Stimulated activated CD4-positive, alpha-beta T cell treated with anti-CD3 and anti-CD28 coated beads, Interleukin-2, amount 100 ng/mL, for 48 hours (primary cell): ENCODE measurements at regions not wholly inside any gene's neighbourhood (a gene's known extent, or its start where the extent isn't known, plus 50 kb on each side); places are given as distances from the start of the nearest gene placed in this dataset.
"Not testable (repeated sequence)": the region's sequence is repeated elsewhere in the genome, so short reads cannot be mapped to it uniquely, and the experiment has no call there.

Experiments
- DNase-seq, 2 donors: peaks; one replicate each; pipeline ENCODE4 v3.0.0-alpha.2; 2020

DNA sequence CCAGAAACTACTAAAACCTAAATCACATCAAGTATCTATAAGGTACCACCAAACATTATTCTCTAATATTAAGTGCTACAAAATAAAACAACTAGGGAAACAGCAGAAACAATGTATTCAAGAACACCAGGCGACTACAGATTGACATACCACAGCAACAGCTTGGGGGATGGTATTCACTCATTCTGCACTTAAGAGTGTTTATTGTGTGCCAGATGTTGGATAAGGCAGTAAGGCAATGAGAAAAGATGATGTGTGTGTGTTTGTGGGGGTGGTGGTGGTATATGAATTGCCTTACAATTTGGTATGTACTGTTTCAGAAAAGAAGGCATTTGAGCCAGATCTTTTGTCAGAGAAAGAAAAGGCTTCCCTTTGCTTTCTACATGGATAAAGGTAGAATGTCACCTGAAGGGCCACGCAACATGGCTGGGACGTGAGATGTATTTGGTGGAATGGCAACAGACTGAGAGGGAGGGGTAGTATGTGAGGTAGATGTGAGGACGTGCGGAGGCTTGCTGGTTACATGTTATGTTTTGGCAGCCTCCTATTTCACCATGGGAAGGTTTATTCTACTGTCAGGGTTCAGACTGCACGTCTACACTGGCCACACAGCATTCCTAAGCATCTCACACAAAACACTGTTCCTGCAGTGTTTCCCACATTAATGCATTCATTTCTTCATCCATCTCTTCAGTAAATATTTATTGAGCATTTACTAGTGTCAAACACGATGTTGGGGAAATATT lies 300.7 kb downstream of the KLF12 start:
- DNase-seq = no peak

GRCh38 chr13:73832825-73833224 lies 301.4 kb downstream of the KLF12 start:
- no peak for DNase-seq

- no peak for DNase-seq
Observed at GRCh38 chr13:73832128-73832588, 302.0 kb downstream of the KLF12 start.

GRCh38 chr13:73829416-73829815 lies 304.8 kb downstream of the KLF12 start:
- DNase-seq = no peak

DNA sequence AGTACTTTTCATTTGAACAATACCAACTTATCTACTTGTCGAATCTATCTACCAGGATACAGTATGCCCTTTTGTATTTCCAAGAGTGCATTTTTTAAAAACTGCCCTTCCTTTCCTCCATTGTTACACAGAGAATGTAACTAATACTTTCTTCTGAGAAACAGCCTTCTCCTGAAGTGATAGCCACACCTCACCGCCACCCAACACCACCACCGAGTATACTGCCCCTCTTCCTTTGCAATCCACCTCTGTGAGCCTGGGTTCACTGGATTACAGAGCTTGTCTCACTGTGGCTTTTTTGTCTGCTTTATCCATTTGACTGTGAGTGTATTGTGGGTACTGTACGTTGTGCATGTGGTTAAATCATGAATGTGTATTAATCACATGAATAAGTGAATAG lies 305.4 kb downstream of the KLF12 start:
- DNase-seq = no peak

GRCh38 chr13:73827434-73827833 lies 306.8 kb downstream of the KLF12 start:
- no peak for DNase-seq

- no peak for DNase-seq
Observed at GRCh38 chr13:73825143-73825542, 309.1 kb downstream of the KLF12 start.

DNA sequence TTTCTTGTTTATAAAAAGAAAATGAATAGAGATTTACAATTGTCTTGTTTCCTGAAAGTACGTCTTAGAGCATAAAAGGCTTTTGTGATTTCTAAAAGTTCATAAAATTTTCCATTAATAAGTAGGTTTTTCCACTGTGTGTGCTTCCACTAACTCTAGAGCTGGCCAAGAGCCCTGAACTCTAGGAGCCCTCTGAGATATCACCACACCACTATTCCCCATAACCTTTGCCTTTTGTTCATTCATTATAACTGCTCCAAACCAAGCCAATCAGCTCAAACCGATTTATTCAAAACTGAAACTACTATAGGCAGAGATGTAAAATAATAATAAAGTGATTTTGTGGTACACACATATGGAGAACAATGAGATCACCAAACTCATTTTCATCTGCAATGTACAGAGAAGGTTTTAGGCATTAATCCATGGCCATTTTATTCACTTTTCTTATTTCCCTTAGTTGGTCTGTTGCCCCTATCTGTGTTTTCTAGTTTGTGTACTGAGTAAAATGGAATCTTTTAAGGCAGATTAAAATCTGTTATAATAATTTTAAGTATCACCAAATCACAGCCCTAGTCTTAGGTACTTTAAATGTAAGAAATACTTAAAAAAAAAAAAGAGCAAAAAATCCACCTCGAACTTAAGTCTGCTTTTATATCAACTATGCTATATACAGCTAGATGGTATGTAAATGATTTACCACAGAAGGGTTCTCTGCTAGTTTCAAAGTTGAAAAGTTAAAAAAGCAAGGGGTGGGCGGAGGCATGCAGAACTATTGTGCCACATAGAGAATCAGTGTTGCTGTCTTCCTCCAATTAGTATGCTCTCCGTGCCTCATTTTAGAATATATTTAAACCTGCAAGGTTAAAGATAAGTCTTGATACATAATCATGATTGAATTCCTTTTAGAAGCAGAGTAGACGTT lies 311.3 kb downstream of the KLF12 start:
- DNase-seq = no peak

GRCh38 chr13:73820688-73821087 lies 313.5 kb downstream of the KLF12 start:
- no peak for DNase-seq

DNA sequence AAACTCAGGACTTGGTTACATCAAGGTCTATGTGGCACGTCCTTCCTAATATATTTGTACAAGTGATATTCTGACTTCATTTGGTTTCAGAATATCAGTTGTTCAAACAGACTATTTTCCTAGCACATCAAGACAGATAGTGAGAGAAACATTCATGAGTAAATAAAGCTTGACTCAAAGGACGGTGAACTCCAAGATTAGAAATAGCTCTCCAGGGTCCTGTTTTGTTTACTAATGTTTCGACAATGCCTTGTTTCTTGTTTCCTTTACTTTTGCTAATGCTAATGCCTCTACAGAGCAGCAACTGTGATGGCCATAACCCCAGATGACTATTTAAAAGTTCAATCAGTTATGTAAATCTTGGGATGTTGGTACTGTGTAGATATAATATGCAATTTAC lies 313.9 kb downstream of the KLF12 start:
- DNase-seq = no peak

DNA sequence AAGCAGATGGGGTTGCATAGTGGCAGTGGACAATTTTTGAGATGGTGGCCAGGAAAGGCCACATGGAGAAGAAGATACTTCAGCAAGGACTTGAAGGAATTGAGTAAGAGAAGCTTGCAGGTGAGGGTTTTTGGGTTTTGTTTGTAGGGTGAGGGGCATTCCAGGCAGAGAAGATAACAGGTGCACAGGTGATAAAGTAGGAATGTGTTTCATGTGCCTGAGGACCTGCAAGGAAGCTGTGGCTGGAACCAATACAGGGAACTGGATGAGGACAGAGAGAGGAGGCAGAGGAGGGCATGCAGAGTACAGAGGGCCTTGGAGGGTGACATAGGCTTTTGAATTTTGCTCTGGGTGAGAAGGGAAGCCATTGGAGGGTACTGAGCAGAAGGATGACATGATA lies 314.5 kb downstream of the KLF12 start:
- no peak for DNase-seq

DNA sequence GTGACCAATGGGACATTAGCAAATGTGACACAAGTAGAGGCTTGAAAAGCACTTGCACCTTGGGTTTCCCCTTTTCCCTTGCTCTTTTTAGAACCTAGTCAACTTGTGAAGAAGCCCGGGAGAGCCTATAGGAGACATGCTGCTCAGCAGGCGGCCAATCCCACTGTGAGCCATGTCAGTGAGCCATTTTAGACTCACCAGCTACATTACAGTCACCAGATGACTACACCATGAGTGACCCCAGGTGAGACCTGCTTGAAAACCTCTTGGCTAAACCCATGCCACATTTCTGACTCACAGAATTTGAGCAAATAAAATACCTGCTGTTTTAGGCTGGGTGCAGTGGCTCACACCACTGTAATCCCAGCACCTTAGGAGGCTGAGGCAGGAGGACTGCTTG lies 317.5 kb downstream of the KLF12 start:
- DNase-seq = no peak

- DNase-seq = no peak
Observed at GRCh38 chr13:73815796-73816195, 318.4 kb downstream of the KLF12 start.

- no peak for DNase-seq
Observed at GRCh38 chr13:73810647-73811046, 323.6 kb downstream of the KLF12 start.

DNA sequence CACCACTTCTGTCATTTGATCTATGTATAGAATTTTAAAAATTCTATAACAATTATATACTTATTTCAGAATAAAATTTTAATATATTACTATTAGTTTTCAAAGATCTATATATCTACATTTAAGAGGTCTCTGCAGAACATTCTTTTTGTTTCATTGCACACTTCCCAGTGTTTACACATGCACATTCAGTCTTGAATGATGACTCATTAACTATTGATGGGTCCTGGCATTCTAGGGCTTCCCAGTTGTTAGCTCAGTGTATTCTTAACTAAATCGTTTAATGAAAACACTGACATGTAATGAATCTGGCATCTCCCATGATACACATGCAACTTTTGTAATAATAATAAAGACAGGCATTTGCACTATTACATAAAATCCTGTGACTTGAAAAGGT lies 324.6 kb downstream of the KLF12 start:
- DNase-seq = no peak

DNA sequence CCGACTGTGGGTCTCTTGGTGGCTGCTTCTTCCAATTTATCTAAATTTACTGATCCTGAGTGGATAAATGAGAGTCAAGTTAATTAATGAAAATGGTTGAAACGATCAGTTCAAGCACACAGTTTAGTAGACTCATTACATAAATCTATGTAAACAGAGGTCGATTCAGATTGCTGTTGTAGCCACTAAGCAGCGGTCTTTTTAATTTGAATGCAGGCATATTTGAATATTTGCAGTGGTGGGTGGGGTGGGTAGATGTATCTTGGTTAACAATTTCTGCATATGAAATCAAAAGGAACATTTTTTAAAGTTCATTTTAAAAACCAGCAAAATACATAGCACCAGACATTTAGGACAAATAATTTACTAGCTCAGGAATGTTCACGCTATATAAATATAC lies 325.9 kb downstream of the KLF12 start:
- no peak for DNase-seq

DNA sequence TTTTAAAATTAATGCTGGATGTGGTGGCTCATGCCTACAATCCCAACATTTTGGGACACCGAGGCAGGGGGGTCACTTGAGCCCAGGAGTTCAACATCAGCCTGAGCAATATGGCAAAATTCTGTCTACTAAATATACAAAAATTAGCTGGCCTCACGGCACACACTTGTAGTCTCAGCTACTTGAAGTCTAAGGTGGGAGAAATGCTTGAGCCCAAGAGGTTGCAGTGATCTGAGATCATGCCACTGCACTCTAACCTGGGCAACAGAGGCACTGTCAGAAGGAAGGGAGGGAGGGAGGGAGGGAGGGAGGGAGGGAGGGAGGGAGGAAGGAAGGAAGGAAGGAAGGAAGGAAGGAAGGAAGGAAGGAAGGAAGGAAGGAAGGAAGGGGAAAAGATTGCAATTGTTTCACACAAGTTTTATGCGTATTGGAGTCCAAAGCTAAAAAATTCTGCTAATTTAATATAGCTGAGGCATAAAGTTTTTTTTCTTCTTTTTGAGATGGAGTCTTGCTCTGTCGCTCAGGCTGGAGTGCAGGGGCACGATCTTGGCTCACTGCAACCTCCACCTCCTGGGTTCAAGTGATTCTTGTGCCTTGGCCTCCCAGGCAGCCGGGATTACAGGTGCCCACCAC lies 328.8 kb downstream of the KLF12 start:
- not testable (repeated sequence) for DNase-seq

DNA sequence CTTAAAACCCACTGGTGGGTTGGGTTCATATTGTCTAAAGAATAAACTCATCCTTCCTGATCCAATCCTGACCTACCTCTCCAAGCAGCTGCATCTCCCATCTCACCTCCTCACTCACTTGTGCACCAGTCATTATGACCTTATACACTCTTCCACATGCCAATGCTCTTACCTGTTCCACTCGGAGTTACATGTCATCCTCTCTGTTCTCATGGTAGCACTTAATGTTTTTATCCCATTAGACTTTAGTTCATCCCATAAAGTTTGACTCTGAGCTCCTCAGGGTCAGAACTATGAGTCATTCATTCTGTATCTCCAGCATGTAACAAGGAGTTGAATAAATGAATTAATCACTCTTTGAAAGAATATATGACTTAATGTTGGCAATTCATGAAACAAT lies 330.2 kb downstream of the KLF12 start:
- no peak for DNase-seq

DNA sequence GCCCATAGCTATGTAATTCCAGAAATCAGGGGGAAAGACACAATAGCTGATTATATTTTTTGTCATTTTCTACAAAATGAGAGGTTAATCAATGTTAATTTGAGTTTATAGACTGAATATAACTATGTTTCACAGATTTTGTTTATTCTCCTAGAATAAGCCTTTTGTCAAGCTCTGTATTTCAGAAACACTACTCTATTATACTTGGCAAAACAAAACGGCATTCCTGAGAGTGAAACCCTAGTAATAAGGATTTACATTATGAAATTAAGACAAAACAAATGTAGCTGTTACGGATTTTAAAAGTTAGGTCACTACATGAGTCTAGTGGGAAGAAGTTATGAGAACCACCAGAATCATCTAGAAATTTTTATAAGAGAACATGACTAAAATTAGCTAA lies 334.2 kb downstream of the KLF12 start:
- DNase-seq = no peak

DNA sequence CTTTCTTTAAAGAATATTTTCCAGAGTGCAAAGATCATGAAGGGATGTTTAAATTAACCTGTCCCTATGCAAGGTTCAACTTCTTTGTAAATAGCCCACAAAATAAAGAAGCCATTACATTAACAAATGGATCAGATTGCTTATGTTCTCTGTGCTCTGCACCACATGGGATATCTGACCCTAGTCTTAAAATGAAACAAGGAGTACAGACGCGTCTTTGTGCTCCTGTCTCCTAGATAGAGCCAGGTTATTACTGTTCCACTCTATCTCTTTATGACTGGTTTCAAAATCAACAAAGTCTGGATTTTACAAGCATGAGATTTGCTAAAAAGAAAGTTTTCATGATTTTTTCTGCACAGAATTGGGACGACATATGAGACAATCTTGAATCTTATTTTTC lies 339.4 kb downstream of the KLF12 start:
- DNase-seq = no peak

- DNase-seq = no peak
Observed at GRCh38 chr13:73793361-73793760, 340.8 kb downstream of the KLF12 start.

DNA sequence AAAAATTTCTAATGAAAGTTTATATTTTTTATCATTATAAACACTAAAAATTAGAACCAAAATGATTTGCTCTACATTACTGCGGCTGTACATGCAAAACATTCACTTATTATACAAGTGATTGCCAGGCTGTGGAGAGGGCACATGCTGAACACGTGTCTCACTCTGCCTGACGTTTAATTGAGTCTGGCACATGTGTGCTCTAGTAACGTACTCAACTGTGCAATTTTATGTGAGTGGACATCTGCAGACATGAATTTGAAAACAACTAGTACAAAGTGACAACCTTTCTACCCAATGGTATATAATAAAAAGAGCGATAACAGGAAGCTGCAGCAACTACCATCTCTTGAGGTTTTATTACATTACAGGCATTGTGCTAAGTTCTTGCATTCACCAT lies 341.4 kb downstream of the KLF12 start:
- DNase-seq = no peak
